Ovary (tissue), 7 donors: ENCODE measurements at regions not wholly inside any gene's neighbourhood (a gene's known extent, or its start where the extent isn't known, plus 50 kb on each side); places are given as distances from the start of the nearest gene placed in this dataset.
A peak's percentile ranks its signal among the peaks of the same experiment; 100 is the strongest.

Experiments
- DNase-seq, 5 donors: peaks; one replicate each; pipeline ENCODE4 v3.0.0-alpha.2; 2019 to 2020
- H3K27ac ChIP-seq, 2 donors: fragments of 200-600 bp; one replicate each; pipeline versions ENCODE4 v1.5.1 to v1.8.0; 2019 to 2022
- H3K27me3 ChIP-seq: fragments of 200-600 bp; one replicate; pipeline ENCODE4 v1.8.0; 2022
- H3K36me3 ChIP-seq: fragments of 200-600 bp; sonication (generic); one replicate; pipeline ENCODE4 v1.5.1; 2019
- H3K4me1 ChIP-seq: one replicate; pipeline ENCODE4 v1.8.1; 2013; ENCODE audit warnings: mild to moderate bottlenecking, moderate library complexity; ENCODE audit not compliant: insufficient read depth
- H3K4me3 ChIP-seq: fragments of 200-600 bp; sonication (generic); one replicate; pipeline ENCODE4 v1.5.1; 2017
- H3K9me3 ChIP-seq, 2 donors: fragments of 200-600 bp in 1 of 2; sonication (generic) in 1 of 2; one replicate each; pipeline versions ENCODE4 v1.5.1 to v1.8.1; 2013 to 2019; ENCODE audit warnings: mild to moderate bottlenecking in 1 of 2, moderate library complexity in 1 of 2
- CTCF ChIP-seq, 3 donors: fragments of 450-650 bp in 2 of 3; fragments of 200-600 bp in 1 of 3; IDR thresholded peaks; one replicate each; pipeline versions ENCODE4 v1.5.1 to v1.8.0; 2016 to 2022; ENCODE audit warnings: antibody characterized with exemption in 3 of 3, mild to moderate bottlenecking in 1 of 3
- EP300 ChIP-seq: sonication (generic); formaldehyde crosslinking; IDR thresholded peaks from one replicate; pipeline ENCODE4 v1.6.1; 2017; ENCODE audit warnings: antibody characterized with exemption
- POLR2A ChIP-seq: fragments of 450-650 bp; IDR thresholded peaks from one replicate; pipeline ENCODE4 v1.6.1; 2017; ENCODE audit warnings: antibody characterized with exemption, mild to moderate bottlenecking, moderate library complexity
- WGBS, 3 donors: extraction: QIAGEN DNeasy Blood & Tissue Kit in 1 of 3; methylation state at CpG; one replicate each; pipeline versions ENCODE4 v1.1.5 to v1.1.7; 2013 to 2017; 5-methylcytosine and 5-hydroxymethylcytosine counted together
- intact Hi-C, 4 donors: fragments of 100-400 bp; cut with DNase I; formaldehyde crosslinking; loops; one replicate each; pipeline versions ENCODE4 v1.11.0 to v1.15.1; 2022 to 2023
- donor health status: DM: no; HTN: no; CAD: no; lungs with moderate emphysema.
- donor health status: DM: no; HTN: no; CAD: no.
- donor health status: Bipolar disorder and iron deficiency.
- donor health status: DM: no; HTN: no; CAD: no.
- donor health status: DM: yes; HTN: yes; CAD: no.

GRCh38 chr1:187236199-187236598, 407.4 kb downstream of the PLA2G4A start:
- intact Hi-C loops = no loop called here
- H3K27me3 ChIP-seq = no peaks in the 10 kb centered on the region
- no peaks in the 10 kb centered on the region for H3K9me3 ChIP-seq
- TF ChIP-seq EP300 (no peak), CTCF (IDR thresholded peaks at IDR 0.05) (no peak), POLR2A (no peak)
- DNase-seq = no peak
- no peak overlapping the region for H3K27ac ChIP-seq
- H3K36me3 ChIP-seq = no peaks in the 10 kb centered on the region
- no peaks in the 10 kb centered on the region for H3K4me1 ChIP-seq
- 66 to 74% (median 72%) methylated on average over 2 of the region's 2 CpGs for WGBS, 3 donors
- H3K4me3 ChIP-seq = no peak overlapping the region

GRCh38 chr1:187236676-187237075, 407.9 kb downstream of the PLA2G4A start:
- intact Hi-C loops = no loop called here
- H3K4me1 ChIP-seq = no peaks in the 10 kb centered on the region
- H3K9me3 ChIP-seq = no peaks in the 10 kb centered on the region
- no peak for TF ChIP-seq EP300
- DNase-seq = no peak
- H3K27ac ChIP-seq = no peak overlapping the region
- 71 to 82% (median 73%) methylated on average over 2 of the region's 2 CpGs for WGBS, 3 donors
- no peaks in the 10 kb centered on the region for H3K36me3 ChIP-seq
- no peaks in the 10 kb centered on the region for H3K27me3 ChIP-seq
- no peak overlapping the region for H3K4me3 ChIP-seq

- no peaks in the 10 kb centered on the region for H3K4me1 ChIP-seq
- no peaks in the 10 kb centered on the region for H3K36me3 ChIP-seq
- no peak overlapping the region for H3K4me3 ChIP-seq
- DNase-seq = no peak
- intact Hi-C loops = no loop called here
- H3K27ac ChIP-seq = no peak overlapping the region
- no peaks in the 10 kb centered on the region for H3K9me3 ChIP-seq
- 91 to 95% (median 93%) methylated on average over 3 of the region's 3 CpGs for WGBS, 3 donors
- H3K27me3 ChIP-seq = no peaks in the 10 kb centered on the region
- TF ChIP-seq CTCF (IDR thresholded peaks at IDR 0.05) (no peak), POLR2A (no peak), EP300 (no peak)
These were observed 408.8 kb downstream of the PLA2G4A start for GRCh38 chr1:187237542-187237941.

GRCh38 chr1:187241971-187242370, 413.2 kb downstream of the PLA2G4A start:
- H3K27ac ChIP-seq = no peak overlapping the region
- intact Hi-C loops = no loop called here
- no peak overlapping the region for H3K4me3 ChIP-seq
- no peaks in the 10 kb centered on the region for H3K27me3 ChIP-seq
- no peaks in the 10 kb centered on the region for H3K36me3 ChIP-seq
- no peak for DNase-seq
- no peaks in the 10 kb centered on the region for H3K9me3 ChIP-seq
- peaks cover 1% of the 10 kb centered on the region for H3K4me1 ChIP-seq
- TF ChIP-seq EP300 = no peak
- no peak for TF ChIP-seq POLR2A
- TF ChIP-seq CTCF (IDR thresholded peaks at IDR 0.05) = no peak

- Histone ChIP-seq H3K9me3 (no peaks in the 10 kb centered on the region), H3K36me3 (no peaks in the 10 kb centered on the region), H3K4me1 (peaks cover 1% of the 10 kb centered on the region), H3K27me3 (no peaks in the 10 kb centered on the region), H3K4me3 (no peak overlapping the region), H3K27ac (no peak overlapping the region)
- DNase-seq = peak; percentile 51 to 65 (median 53)
- 8 to 16% (median 11%) methylated on average over 4 of the region's 4 CpGs for whole genome bisulfite sequencing, 3 donors
- intact Hi-C loops = no loop called here
- TF ChIP-seq CTCF (IDR thresholded peaks at IDR 0.05) = no peak
- no peak for TF ChIP-seq EP300
- no peak for TF ChIP-seq POLR2A
These were observed 415.9 kb downstream of the PLA2G4A start for GRCh38 chr1:187244623-187245022.
